Activated CD8-positive, alpha-beta memory T cell treated with anti-CD3 and anti-CD28 coated beads, Interleukin-2, amount 50 U/mL, for 1 hour (primary cell): ENCODE measurements at regions not wholly inside any gene's neighbourhood (a gene's known extent, or its start where the extent isn't known, plus 50 kb on each side); places are given as distances from the start of the nearest gene placed in this dataset.
"Not testable (repeated sequence)": the region's sequence is repeated elsewhere in the genome, so short reads cannot be mapped to it uniquely, and the experiment has no call there.

Source experiments
- DNase-seq: peaks from one replicate; pipeline ENCODE4 v3.0.0-alpha.2; 2020; ENCODE audit errors: extremely low read depth

GRCh38 chr22:22296047-22296446, 51.5 kb downstream of the VPREB1 start:
- not testable (repeated sequence) for DNase-seq

DNA sequence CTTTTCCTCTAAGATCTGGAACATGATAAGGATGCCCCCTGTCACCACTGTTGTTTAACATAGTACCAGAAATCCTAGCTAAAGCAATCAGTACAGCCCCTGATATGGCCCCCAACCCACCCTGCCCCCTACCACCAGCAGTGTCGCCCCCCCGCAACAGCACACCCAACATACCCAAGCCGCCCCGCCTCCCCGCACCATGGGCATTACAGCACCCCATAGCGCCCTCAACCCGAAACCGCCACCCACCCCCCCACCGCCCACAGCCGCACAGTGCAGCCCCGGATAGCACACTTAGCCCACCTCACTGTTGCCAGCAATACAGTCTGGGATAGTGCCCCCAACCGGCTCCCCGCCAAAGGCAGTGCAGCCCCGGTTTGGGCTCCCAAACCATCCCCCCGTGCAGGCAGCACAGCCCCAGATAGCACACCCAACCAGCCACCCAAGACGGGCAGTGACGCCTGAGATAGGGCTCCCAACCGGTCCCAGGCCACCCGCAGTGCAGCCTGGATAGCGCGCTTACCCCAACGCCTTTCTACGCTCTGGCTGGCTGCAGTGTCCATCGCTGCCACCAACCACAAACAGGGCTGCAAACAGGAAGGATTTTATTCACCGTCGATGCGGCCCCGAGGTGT, 52.7 kb downstream of the VPREB1 start:
- not testable (repeated sequence) for DNase-seq

- not testable (repeated sequence) for DNase-seq
These were observed 53.4 kb downstream of the VPREB1 start for GRCh38 chr22:22297794-22298653.

- not testable (repeated sequence) for DNase-seq
These were observed 54.0 kb downstream of the VPREB1 start for GRCh38 chr22:22298654-22299009.

GRCh38 chr22:22300511-22300910, 55.9 kb downstream of the VPREB1 start:
- not testable (repeated sequence) for DNase-seq

GRCh38 chr22:22300946-22301345, 56.4 kb downstream of the VPREB1 start:
- not testable (repeated sequence) for DNase-seq

DNA sequence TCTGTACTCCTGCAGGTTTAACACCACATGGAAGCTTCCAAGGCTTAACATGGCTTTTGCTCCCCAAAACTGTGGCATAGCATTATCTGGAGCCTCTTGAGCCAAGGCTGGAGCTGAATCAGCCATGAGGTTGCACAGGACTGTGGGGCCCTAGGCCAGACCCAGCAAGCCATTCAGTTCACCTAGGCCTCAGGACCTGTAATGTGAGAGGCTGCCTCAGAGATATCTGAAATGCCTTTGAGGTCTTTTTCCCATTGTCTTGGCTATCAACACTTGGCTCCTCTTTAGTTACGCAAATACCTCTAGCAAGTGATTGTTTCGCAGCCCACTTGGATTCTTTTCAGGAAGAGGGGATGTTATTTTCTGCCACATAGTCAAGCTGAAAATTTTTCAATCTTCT, 72.0 kb downstream of the VPREB1 start:
- DNase-seq = no peak

DNA sequence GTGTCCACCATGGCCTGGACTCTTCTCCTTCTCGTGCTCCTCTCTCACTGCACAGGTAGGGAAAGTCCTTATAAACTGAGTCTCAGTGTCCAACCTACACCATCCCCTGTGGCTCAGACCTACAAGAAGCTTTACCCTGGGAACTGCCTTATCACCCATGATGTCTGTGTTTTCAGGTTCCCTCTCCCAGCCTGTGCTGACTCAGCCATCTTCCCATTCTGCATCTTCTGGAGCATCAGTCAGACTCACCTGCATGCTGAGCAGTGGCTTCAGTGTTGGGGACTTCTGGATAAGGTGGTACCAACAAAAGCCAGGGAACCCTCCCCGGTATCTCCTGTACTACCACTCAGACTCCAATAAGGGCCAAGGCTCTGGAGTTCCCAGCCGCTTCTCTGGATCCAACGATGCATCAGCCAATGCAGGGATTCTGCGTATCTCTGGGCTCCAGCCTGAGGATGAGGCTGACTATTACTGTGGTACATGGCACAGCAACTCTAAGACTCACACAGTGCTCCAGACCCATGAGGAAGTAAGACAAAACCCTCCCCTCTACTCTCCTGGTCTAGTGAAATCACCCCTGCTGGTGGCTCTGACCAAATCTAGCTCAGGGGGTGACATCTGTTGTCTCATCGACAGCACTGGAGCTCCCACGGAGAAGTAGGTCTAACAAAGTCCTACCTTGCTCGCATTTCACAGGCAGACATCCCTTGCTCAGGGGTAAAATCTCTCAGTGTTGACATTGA, 74.3 kb downstream of the VPREB1 start:
- DNase-seq = no peak

DNA sequence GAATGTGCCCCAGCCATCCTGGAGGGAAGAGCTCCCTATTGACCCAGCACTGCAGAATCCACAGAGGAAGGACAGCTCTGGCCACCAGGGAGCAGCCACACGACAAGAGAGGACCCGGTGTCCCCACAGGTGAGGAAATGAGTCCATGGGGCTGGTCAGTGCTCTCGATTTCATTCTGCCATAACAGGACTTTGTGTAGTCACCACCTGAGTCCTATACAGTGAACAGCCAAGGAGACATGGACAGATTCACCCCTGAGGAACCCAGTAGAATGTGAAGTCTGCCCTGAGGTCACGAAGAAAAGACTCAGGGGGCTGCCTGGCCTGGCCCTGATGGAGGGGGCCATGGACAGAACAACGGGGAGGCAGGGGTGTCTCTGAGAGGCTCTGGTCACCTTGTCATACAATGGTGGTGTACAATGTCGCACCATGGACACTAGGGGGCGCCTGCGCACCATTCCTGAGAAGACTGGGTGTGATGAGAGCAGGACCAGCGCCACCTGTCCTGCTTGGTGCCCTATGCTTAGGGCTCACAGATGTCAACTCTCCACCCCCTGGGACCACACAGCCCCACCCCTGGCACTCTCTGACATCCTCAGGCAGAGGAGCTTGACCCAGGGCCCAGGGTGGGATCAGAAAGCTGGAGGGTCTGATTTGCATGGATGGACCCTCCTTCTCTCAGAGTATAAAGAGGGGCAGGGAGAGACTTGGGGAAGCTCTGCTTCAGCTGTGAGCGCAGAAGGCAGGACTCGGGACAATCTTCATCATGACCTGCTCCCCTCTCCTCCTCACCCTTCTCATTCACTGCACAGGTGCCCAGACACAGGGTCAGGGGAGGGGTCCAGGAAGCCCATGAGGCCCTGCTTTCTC, 77.4 kb downstream of the VPREB1 start:
- not testable (repeated sequence) for DNase-seq

GRCh38 chr22:22322792-22323191, 78.2 kb downstream of the VPREB1 start:
- DNase-seq = no peak

DNA sequence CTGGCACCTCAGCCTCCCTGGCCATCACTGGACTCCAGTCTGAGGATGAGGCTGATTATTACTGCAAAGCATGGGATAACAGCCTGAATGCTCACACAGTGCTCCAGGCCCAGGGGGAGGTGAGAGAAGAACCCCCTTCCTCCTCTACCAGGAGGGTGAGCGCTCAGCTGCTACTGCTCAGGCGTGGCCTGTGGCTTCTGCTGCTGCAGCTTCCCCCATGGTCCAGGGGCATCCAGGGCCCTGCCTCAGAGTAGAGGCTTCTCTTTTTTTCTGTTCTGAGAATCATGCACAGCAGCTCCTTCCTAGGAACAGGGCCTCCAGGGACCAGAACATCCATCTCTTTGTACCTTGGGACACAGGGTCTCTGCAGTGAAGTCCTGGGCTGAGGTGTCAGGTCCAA, 83.1 kb downstream of the VPREB1 start:
- DNase-seq = no peak

GRCh38 chr22:22329792-22330191, 85.2 kb downstream of the VPREB1 start:
- no peak for DNase-seq

GRCh38 chr22:22335640-22336039, 91.1 kb downstream of the VPREB1 start:
- not testable (repeated sequence) for DNase-seq

DNA sequence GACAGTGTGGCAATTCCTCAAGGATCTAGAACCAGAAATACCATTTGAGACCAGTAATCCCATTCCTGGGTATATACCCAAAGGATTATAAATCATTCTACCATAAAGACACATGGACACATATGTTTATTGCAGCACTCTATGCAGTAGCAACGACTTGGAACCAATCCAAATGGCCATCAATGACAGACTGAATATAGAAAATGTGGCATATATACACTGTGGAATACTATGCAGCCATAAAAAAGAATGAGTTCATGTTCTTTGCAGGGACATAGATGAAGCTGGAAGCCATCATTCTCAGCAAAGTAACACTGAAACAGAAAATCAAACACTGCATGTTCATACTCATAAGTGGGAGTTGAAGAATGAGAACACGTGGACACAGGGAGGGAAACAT, 91.7 kb downstream of the VPREB1 start:
- DNase-seq = not testable (repeated sequence)

DNA sequence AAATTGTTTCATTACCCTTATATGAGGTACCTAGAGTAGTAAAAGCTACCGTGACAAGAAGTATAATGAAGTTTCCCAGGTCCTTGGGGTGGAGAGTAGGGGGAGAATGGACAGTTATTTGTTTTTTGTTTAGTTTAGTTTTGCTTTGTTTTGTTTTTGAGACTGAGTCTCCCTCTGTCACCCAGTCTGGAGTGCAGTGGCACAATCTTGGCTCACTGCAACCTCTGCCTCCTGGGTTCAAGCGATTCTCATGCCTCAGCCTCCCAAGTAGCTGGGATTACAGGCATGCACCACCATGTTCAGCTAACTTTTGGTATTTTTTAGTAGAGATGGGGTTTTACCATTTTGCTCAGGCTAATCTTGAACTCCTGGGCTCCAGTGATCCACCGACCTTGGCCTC, 94.2 kb downstream of the VPREB1 start:
- DNase-seq = not testable (repeated sequence)

DNA sequence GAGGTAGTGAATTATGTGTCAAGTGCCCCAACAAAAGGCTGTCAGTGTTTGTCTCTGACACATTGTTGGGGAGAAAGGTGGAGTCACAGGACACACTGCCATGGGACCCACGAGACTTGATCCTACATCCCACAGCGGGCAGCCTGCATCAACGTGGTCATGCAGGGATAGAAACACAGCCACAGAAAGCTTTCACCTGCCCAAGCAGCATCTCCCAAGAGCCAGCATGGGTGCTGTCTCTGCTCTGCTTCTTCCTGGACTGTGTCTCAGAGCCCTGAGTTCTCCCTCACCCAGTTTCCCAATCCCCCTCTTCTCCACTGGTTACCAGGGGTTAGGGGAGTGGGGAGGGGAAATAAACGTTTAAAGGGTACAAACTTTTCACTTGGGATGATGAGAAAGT, 97.2 kb downstream of the VPREB1 start:
- DNase-seq = no peak

GRCh38 chr22:22342697-22343580, 98.4 kb downstream of the VPREB1 start:
- peak; percentile 10 for DNase-seq

GRCh38 chr22:22343581-22344296, 99.2 kb downstream of the VPREB1 start:
- no peak for DNase-seq

GRCh38 chr22:22344430-22344829, 99.8 kb downstream of the VPREB1 start:
- DNase-seq = no peak

GRCh38 chr22:22345781-22346180, 101.2 kb downstream of the VPREB1 start:
- no peak for DNase-seq
